ENCODE measurements at regions not wholly inside any gene's neighbourhood (a gene's known extent, or its start where the extent isn't known, plus 50 kb on each side); places are given as distances from the start of the nearest gene placed in this dataset.
"Not testable (repeated sequence)": the region's sequence is repeated elsewhere in the genome, so short reads cannot be mapped to it uniquely, and the experiment has no call there.

- Histone ChIP-seq H3K27me3 (no peaks in the 10 kb centered on the region), H3K36me3 (replicated peaks; ENCODE audit: insufficient read depth, low read depth) (no peaks in the 10 kb centered on the region), H2AFZ (no peak overlapping the region), H3K4me3 (no peak overlapping the region), H3K27ac (no peak overlapping the region), H4K20me1 (ENCODE audit: insufficient read depth, poor library complexity, severe bottlenecking) (no peaks in the 10 kb centered on the region), H3K9me3 (ENCODE audit: low read depth) (no peaks in the 10 kb centered on the region), H3K79me2 (no peaks in the 10 kb centered on the region), H3K4me2 (no peak overlapping the region), H3K4me1 (ENCODE audit: insufficient read depth) (no peaks in the 10 kb centered on the region), H3K9me2 (replicated peaks; ENCODE audit: insufficient read depth) (no peaks in the 10 kb centered on the region)
- DNase-seq (ENCODE audit: low spot score) = no peak
- TF ChIP-seq EZH2phosphoT487 (IDR thresholded peaks at IDR 0.05; ENCODE audit: low read depth, severe bottlenecking, unreplicated experiment) (no peak), CTCF (IDR thresholded peaks at IDR 0.05; ENCODE audit: poor library complexity) (no peak), EZH2 (IDR thresholded peaks at IDR 0.05; ENCODE audit: borderline replicate concordance) (no peak)
These were observed 389.6 kb upstream of the COX7C start for GRCh38 chr5:86228147-86228546.

GRCh38 chr5:86232246-86232645 is 385.5 kb upstream of the COX7C start:
- no peak for TF ChIP-seq EZH2phosphoT487 (IDR thresholded peaks at IDR 0.05; ENCODE audit: low read depth, severe bottlenecking, unreplicated experiment)
- TF ChIP-seq EZH2 (IDR thresholded peaks at IDR 0.05; ENCODE audit: borderline replicate concordance) = no peak
- TF ChIP-seq CTCF (IDR thresholded peaks at IDR 0.05; ENCODE audit: poor library complexity) = no peak
- Histone ChIP-seq H3K4me1 (ENCODE audit: insufficient read depth) (no peaks in the 10 kb centered on the region), H3K9me3 (ENCODE audit: low read depth) (no peaks in the 10 kb centered on the region), H3K27ac (no peak overlapping the region), H3K36me3 (replicated peaks; ENCODE audit: insufficient read depth, low read depth) (no peaks in the 10 kb centered on the region), H3K9me2 (replicated peaks; ENCODE audit: insufficient read depth) (no peaks in the 10 kb centered on the region), H4K20me1 (ENCODE audit: insufficient read depth, poor library complexity, severe bottlenecking) (no peaks in the 10 kb centered on the region), H3K4me2 (no peak overlapping the region), H3K27me3 (no peaks in the 10 kb centered on the region), H3K4me3 (no peak overlapping the region), H3K79me2 (no peaks in the 10 kb centered on the region), H2AFZ (no peak overlapping the region)
- no peak for DNase-seq (ENCODE audit: low spot score)
- WGBS (ENCODE audit: low lambda C conversion rate, missing lambda C conversion rate) = 93% methylated on average over 11 of the region's 11 CpGs

GRCh38 chr5:86244153-86244552 is 373.6 kb upstream of the COX7C start:
- no peak overlapping the region for H2AFZ ChIP-seq
- no peaks in the 10 kb centered on the region for H3K79me2 ChIP-seq
- no peaks in the 10 kb centered on the region for H3K27me3 ChIP-seq
- H3K36me3 ChIP-seq (replicated peaks; ENCODE audit: insufficient read depth, low read depth) = no peaks in the 10 kb centered on the region
- no peak overlapping the region for H3K4me3 ChIP-seq
- no peak for TF ChIP-seq EZH2 (IDR thresholded peaks at IDR 0.05; ENCODE audit: borderline replicate concordance)
- no peak for TF ChIP-seq EZH2phosphoT487 (IDR thresholded peaks at IDR 0.05; ENCODE audit: low read depth, severe bottlenecking, unreplicated experiment)
- TF ChIP-seq CTCF (IDR thresholded peaks at IDR 0.05; ENCODE audit: poor library complexity) = no peak
- no peaks in the 10 kb centered on the region for H3K4me1 ChIP-seq (ENCODE audit: insufficient read depth)
- WGBS (ENCODE audit: low lambda C conversion rate, missing lambda C conversion rate) = 0% methylated on average over 1 of the region's 1 CpG
- H3K9me3 ChIP-seq (ENCODE audit: low read depth) = no peaks in the 10 kb centered on the region
- no peak overlapping the region for H3K27ac ChIP-seq
- no peaks in the 10 kb centered on the region for H4K20me1 ChIP-seq (ENCODE audit: insufficient read depth, poor library complexity, severe bottlenecking)
- H3K4me2 ChIP-seq = no peak overlapping the region
- DNase-seq (ENCODE audit: low spot score) = no peak
- no peaks in the 10 kb centered on the region for H3K9me2 ChIP-seq (replicated peaks; ENCODE audit: insufficient read depth)

GRCh38 chr5:86257871-86258270 is 359.9 kb upstream of the COX7C start:
- Histone ChIP-seq H3K79me2 (no peaks in the 10 kb centered on the region), H3K27me3 (no peaks in the 10 kb centered on the region), H3K27ac (no peak overlapping the region), H3K36me3 (replicated peaks; ENCODE audit: insufficient read depth, low read depth) (no peaks in the 10 kb centered on the region), H3K4me2 (no peak overlapping the region), H3K4me1 (ENCODE audit: insufficient read depth) (no peaks in the 10 kb centered on the region), H3K4me3 (no peak overlapping the region), H3K9me2 (replicated peaks; ENCODE audit: insufficient read depth) (no peaks in the 10 kb centered on the region), H3K9me3 (ENCODE audit: low read depth) (no peaks in the 10 kb centered on the region), H2AFZ (no peak overlapping the region), H4K20me1 (ENCODE audit: insufficient read depth, poor library complexity, severe bottlenecking) (no peaks in the 10 kb centered on the region)
- DNase-seq (ENCODE audit: low spot score) = no peak
- TF ChIP-seq CTCF (IDR thresholded peaks at IDR 0.05; ENCODE audit: poor library complexity) (no peak), EZH2 (IDR thresholded peaks at IDR 0.05; ENCODE audit: borderline replicate concordance) (no peak), EZH2phosphoT487 (IDR thresholded peaks at IDR 0.05; ENCODE audit: low read depth, severe bottlenecking, unreplicated experiment) (no peak)

GRCh38 chr5:86284400-86285190 is 333.1 kb upstream of the COX7C start:
- WGBS (ENCODE audit: low lambda C conversion rate, missing lambda C conversion rate) = 69% methylated on average over 3 of the region's 3 CpGs
- not testable (repeated sequence) for H2AFZ ChIP-seq; H3K4me3 ChIP-seq; H3K9me2 ChIP-seq (replicated peaks; ENCODE audit: insufficient read depth); H3K4me2 ChIP-seq; H3K27ac ChIP-seq; DNase-seq (ENCODE audit: low spot score); H3K36me3 ChIP-seq (replicated peaks; ENCODE audit: insufficient read depth, low read depth); H3K79me2 ChIP-seq; H3K27me3 ChIP-seq; H3K9me3 ChIP-seq (ENCODE audit: low read depth); H4K20me1 ChIP-seq (ENCODE audit: insufficient read depth, poor library complexity, severe bottlenecking); H3K4me1 ChIP-seq (ENCODE audit: insufficient read depth)
